Amniotic stem cell (primary cell): ENCODE measurements at regions not wholly inside any gene's neighbourhood (a gene's known extent, or its start where the extent isn't known, plus 50 kb on each side); places are given as distances from the start of the nearest gene placed in this dataset.

Experiments used
- DNase-seq: peaks from one replicate; lab custom pipeline; 2025; lab: John Stamatoyannopoulos, UW

DNA sequence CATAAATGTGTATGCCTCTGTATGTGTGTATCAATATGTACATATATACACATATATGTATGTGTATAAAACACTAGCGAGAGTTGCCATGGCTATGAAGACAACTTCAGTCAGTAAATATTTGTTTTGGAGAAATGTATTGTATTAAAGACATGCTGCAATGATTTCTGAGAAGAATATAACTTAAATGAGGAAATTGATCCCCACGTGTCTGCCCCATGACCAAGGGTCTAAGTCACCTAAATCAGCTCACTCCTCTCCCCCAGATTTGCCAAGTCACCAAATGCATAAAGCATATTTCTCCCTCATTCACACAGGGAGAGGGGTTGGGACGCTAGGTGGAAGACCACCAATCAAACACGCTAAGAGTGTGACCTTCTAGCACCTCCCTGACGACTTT, 58.3 kb upstream of the LYST start:
- no peak for DNase-seq

DNA sequence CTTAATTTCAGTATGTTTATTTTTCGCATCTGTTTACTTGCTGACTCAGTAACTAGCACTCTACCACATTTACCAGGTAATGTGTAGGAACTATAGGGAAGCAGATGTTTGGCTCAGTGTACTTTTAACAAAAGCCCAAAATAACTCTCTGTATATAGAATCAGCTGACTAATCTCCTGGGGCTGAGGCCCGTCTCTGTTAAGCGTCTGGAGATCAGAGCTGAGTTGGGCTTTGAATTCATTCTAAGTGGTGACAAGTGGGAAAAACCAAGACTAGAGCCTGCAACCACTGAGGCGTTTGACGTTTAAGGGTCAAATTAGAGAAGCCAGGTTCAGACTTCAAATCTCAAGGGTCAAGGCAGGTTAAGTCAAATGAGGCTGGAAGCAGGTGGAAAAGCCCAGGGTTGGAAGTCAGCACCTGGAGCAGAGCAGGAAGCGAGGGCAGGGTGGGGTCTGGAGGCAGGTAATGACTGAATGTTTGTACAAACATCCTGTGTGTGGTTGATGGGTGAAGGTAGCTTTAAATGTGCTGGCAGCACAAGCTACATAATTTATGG, 56.8 kb upstream of the LYST start:
- no peak for DNase-seq

DNA sequence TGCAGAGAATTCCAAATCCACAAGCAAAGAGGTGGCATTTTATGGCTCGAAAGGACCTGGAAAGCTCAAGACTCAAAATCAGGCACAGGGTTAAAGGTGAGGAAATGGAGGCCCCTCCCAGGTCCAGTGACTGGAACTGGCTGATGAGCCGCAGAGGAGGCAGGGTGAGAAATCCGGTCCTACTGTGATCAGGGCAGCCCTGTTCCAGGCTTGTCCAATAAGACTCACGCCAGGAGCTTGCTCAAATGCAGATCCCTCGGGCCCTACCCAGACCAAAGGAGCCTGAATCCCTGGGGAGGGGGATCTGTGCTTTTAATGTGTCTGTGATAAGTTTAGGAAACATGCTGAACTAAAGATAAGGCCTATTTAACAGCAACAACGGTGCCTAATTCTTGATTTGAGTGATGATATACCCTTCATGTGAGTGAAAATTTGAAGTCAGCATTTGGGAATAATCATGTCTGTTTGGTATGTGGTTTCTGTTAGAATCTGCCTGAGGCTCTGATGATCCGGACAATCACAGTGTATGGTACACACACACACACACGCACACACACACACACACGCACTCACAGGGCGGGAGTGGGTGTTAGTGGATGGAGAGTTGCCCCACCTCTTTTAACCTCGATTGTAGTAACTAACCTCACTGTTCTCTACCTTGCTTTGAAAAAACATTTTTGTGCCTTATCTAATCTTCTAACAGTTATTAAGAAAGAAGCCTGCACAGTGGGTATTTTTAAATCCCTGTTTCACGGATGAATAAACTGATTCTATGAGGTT, 54.1 kb upstream of the LYST start:
- no peak for DNase-seq

DNA sequence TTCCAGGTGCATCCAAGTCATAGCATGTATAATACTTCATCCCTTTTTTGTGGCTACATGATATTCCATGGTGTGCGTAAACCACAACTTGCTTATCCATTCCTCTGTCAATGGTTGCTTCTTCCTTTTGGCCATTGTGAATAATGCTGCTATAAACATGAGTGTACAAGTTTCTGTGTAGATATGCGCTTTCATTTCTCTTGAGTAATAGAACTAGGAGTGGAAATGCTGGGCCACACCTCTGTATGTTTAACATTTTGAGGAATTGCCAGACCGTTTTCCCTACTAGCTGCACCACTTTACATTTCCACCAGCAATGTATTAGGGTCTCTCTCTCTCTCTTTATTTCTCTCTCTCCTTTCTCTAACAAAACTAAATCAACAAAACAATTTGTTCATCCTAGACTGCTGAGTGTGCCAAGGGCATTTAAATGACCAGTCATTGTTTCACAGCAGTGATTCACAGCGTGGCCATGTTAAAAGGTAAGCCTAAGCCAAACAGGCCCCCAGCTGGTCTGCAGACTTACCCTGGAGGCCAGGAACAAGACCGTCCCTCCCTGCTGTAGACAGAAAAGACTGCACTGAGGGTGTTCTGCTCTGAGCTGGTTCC, 53.2 kb upstream of the LYST start:
- no peak for DNase-seq

DNA sequence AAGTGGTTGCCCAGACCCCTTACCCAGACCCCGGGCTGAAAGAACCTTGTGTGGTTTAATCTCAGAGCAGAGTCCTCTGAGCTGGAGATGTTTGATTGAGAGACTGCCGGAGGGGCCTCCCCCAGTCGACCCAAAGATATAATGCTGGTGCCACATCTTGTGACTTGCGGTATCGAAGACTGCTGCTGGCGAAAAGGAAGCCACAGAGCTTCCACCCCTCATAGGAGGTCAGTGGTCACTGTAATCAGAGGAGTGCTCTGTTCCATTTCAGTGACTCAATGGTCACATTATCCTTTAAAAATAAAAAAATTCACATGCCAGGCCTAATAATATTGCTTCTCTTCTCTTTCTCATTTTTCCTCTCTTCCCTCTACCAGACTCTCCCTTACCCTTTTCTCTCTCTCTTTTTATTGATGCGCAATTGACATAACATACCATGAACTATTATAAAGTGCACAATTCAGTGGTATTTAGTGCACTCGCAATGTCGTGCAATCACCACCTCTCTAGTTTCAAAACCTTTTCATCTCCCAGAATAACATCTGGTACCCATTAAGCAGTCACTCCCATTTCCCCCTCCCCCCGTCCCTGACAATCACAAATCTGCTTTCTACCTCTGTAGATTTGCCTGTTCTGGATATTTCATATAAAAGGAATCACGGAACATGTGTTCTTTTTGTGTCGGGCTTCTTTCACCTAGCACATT, 52.6 kb upstream of the LYST start:
- DNase-seq = no peak

DNA sequence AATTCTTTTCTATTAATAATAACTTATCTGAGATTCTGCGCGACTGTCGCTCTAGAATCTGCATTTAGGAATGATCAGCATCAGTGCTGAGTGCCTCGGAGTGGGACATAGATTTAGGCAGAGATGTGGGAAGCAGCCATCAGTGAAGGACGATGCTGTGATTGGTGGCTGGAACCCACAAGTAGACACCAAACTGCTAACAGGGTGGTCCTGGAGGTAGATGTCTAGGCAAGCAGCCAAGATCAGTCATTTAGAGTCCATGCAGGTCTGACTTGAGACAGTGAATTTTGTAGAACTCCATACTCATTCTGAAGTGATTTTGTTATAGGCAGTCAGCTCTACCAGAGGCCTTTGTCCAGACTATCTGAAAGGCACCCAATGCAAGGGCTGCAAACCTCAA, 51.8 kb upstream of the LYST start:
- DNase-seq = no peak

DNA sequence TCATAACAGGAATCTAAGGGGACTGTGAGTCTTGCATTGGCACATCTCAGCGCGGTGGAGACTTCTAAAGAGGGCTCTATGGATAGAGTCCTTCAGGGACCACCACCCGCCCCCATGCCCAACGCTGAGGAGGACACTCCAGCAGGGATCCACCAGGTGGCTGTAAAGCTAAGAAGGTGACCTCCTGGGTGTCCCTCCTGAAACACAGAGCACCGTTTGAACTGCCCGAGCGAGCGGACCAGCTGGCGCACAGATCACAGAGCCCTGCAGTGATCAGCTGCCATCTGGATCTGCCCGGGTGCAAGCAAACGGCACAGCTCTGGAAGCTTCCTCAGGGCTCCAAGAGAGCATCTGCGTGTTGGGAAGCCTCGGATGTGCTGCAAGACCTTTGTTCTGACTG, 51.3 kb upstream of the LYST start:
- no peak for DNase-seq

DNA sequence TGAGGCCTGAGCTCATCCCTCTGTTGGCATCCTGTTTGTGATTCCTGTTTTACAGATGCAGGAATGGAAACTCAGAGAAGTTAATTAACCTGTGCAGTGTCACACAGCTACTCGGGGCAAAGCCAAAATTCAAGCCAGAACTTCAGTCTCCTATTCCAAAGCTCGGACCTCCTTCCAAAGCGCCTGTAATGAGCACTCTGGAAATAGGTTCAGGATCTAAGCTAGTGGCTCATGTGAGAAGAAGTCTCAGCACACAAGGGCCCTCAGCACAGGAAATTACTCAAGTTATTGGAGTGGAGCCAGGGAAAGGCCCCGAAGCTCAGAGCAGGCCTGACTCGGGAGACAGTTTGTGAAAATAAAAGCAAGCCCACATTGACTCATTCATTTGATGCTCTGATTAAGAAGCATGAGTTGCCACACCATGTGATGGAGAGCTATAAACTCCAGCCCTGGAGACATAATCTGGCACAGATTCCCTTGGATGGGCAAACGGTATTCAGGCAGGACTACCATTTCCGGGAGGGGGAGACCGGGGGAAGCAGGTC, 50.6 kb upstream of the LYST start:
- peak; percentile 96 for DNase-seq
